Aorta (tissue), 5 donors: ENCODE measurements at regions not wholly inside any gene's neighbourhood (a gene's known extent, or its start where the extent isn't known, plus 50 kb on each side); places are given as distances from the start of the nearest gene placed in this dataset.
A peak's percentile ranks its signal among the peaks of the same experiment; 100 is the strongest.

Source experiments
- ATAC-seq: fragments of 200-7000 bp; cut with Tn5 transposase; one replicate; pipeline ENCODE4 v1.9.1; 2022; ENCODE audit warnings: moderate library complexity; ENCODE audit not compliant: low FRiP score
- DNase-seq, 2 donors: peaks; one replicate each; pipeline ENCODE4 v3.0.0-alpha.2; 2020
- H3K27ac ChIP-seq, 2 donors: one replicate each; pipeline ENCODE4 v1.5.1; 2013; ENCODE audit warnings: low read length in 2 of 2, mild to moderate bottlenecking in 2 of 2, moderate library complexity in 2 of 2, control low read depth in 1 of 2, inconsistent platforms in 1 of 2, low read depth in 1 of 2
- H3K27me3 ChIP-seq, 2 donors: one replicate each; pipeline ENCODE4 v1.6.1; 2013; ENCODE audit warnings: control low read depth in 1 of 2, low read length in 1 of 2, mild to moderate bottlenecking in 1 of 2, moderate library complexity in 1 of 2; ENCODE audit not compliant: insufficient read depth in 2 of 2, control insufficient read depth in 1 of 2
- H3K36me3 ChIP-seq, 2 donors: one replicate each; pipeline ENCODE4 v1.6.1; 2013; ENCODE audit warnings: control low read depth in 1 of 2, low read length in 1 of 2, mild to moderate bottlenecking in 1 of 2; ENCODE audit not compliant: insufficient read depth in 2 of 2, control insufficient read depth in 1 of 2
- H3K4me1 ChIP-seq, 2 donors: one replicate each; pipeline ENCODE4 v1.6.1; 2013; ENCODE audit warnings: low read length in 2 of 2, control low read depth in 1 of 2, mild to moderate bottlenecking in 1 of 2, moderate library complexity in 1 of 2; ENCODE audit not compliant: insufficient read depth in 2 of 2, control insufficient read depth in 1 of 2
- H3K4me3 ChIP-seq, 2 donors: one replicate each; pipeline ENCODE4 v1.5.1; 2013; ENCODE audit warnings: low read length in 2 of 2, control low read depth in 1 of 2, mild to moderate bottlenecking in 1 of 2
- H3K9me3 ChIP-seq: one replicate; pipeline ENCODE4 v1.6.1; 2013; ENCODE audit warnings: mild to moderate bottlenecking, low read length; ENCODE audit not compliant: control insufficient read depth
- WGBS, 2 donors: extraction: QIAGEN DNeasy Blood & Tissue Kit; methylation state at CpG; one replicate each; pipeline ENCODE4 v1.1.7; 2013; 5-methylcytosine and 5-hydroxymethylcytosine counted together
- intact Hi-C, 2 donors: fragments of 100-400 bp; cut with DNase I; formaldehyde crosslinking; loops; one replicate each; pipeline versions ENCODE4 v1.14.2 to v1.15.0; 2022
- donor health status: healthy with polysubstance abuse.
- donor health status: Bipolar disorder and iron deficiency.
- donor health status: DM: no; HTN: no; CAD: no.
- donor health status: DM: no; HTN: no; CAD: no.
- donor health status: DM: yes; HTN: yes; CAD: no.

DNA sequence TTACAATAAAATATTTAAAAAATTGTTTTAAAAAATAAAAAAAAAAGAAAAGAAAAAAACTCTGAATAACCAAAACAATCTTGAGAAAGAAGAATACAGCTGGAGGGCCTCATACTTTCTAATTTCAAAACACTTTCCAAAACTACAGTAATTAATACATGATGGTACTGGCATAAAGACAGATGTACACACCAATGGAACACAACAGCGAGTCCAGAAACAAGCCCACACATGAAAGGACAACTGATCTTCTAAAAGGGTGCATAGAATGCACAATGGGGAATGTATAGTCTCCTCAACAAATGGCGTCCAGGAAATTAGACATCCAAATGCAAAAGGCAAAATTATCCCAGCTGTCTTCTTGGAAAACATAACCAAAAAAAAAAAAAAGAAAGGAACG is 99.6 kb downstream of the LURAP1L start:
- 86 to 90% methylated on average over 3 of the region's 3 CpGs for WGBS, 2 donors
- no peaks in the 10 kb centered on the region for H3K9me3 ChIP-seq
- H3K27ac ChIP-seq: no peak overlapping the region
- H3K27me3 ChIP-seq: no peaks in the 10 kb centered on the region
- no peaks in the 10 kb centered on the region for H3K36me3 ChIP-seq
- no peak for ATAC-seq
- H3K4me1 ChIP-seq: no peaks in the 10 kb centered on the region
- H3K4me3 ChIP-seq: no peak overlapping the region
- intact Hi-C loops: no loop called here
- DNase-seq: no peak

DNA sequence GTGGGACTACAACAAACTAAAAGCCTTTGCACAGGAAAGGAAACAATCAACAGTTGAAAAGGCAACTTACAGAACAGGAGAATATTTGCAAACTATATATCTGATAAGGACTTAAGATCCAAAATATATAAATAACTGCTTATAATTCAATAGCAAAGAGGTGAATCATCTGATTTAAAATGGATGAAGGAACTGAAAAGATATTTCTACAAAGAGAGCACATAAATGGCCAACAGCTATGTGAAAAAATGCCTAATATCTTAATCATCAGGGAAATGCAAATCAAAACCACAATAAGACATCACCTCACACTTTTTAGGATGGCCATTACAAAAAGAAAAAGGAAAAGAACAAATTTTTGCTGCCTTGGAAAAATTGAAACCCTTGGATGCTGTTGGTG is 100.4 kb downstream of the LURAP1L start:
- intact Hi-C loops: no loop called here

DNA sequence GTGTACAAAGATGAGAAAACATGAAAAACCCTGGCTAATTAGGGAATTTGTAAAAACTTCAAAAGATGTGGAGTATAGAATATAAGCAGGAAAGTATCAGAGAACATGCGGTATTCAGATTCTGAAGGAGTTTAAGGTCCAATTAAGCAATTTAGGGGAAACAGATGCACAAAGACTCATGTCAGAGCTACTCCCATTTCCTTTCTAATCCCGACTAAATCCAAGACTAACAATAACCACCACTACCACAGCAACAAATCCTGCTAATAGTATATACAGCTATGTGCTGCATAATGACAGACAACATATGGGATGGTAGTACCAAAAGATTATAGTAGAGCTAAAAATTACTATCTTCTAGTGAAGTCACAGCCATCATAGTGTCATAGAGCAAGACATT is 102.1 kb downstream of the LURAP1L start:
- no peaks in the 10 kb centered on the region for H3K9me3 ChIP-seq
- 48% methylated on average over 2 of the region's 2 CpGs for WGBS, 2 donors
- H3K36me3 ChIP-seq: no peaks in the 10 kb centered on the region
- no peak for ATAC-seq
- H3K27me3 ChIP-seq: no peaks in the 10 kb centered on the region
- no peaks in the 10 kb centered on the region for H3K4me1 ChIP-seq
- no peak overlapping the region for H3K4me3 ChIP-seq
- DNase-seq: no peak
- intact Hi-C loops: no loop called here
- no peak overlapping the region for H3K27ac ChIP-seq

More for the DNA sequence above, 100.4 kb downstream of the LURAP1L start:
- Histone ChIP-seq H3K9me3 (no peaks in the 10 kb centered on the region), H3K36me3 (no peaks in the 10 kb centered on the region), H3K4me1 (no peaks in the 10 kb centered on the region), H3K27me3 (no peaks in the 10 kb centered on the region), H3K27ac (no peak overlapping the region), H3K4me3 (no peak overlapping the region)
- ATAC-seq (no peak), DNase-seq (no peak)

DNA sequence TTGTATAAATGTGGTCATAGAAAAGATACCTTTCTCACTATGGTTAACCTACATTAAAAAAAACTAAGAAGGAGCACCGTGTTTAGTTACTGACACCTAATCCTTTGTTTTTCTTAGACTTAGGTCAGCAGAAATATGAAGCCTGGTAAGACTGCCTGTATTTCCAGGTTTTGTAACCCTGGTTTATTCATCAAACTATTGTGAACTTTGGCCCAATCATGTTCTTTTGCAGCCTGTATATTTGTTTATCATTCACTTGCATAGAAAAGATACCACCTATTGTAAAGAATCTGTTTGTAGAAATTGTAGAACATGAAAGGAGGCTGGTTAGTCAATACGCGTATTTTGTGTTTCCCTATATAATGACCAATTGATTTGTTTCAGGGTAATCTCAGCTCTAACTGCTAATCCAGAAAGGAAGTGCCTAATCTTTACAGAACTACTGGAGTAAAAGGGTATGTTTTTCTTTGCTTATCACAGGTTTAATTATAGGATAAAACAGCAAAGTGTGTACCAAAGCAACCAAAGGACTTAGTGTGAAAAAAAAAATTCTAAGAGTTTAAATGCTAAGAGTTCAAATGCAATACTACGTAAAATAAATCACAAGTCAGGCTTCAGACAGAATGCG is 103.6 kb downstream of the LURAP1L start:
- DNase-seq (no peak), ATAC-seq (no peak)
- no peaks in the 10 kb centered on the region for H3K27me3 ChIP-seq
- intact Hi-C loops: no loop called here
- no peaks in the 10 kb centered on the region for H3K9me3 ChIP-seq
- 39% methylated on average over 5 of the region's 5 CpGs for WGBS, 2 donors
- H3K27ac ChIP-seq: no peak overlapping the region
- H3K4me3 ChIP-seq: no peak overlapping the region
- H3K4me1 ChIP-seq: no peaks in the 10 kb centered on the region
- H3K36me3 ChIP-seq: no peaks in the 10 kb centered on the region

DNA sequence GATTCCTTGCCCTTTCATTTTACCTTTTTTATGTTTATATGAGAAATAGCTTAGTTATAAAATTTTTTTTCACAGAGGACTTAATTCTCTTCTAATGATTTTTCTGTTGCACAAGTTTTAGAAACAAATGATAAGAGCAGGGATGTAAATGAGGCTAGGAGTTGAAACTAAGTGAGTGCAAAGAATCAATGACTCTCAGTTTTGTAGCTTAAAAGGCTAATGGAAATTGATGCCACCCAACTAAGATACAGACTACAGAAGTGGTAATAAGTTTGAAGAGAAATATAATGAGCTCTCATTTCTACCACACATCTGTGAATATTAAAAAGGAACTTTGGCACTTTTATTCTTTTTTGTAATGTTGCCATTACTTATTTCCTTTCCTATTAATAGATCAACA is 105.1 kb downstream of the LURAP1L start:
- intact Hi-C loops: loop anchor here (5.0 to 10.0 kb wide), 3 partner anchors 43 to 105 kb away; partner anchors contain the start of gene LURAP1L (in 1 of the 2)
- no peak overlapping the region for H3K27ac ChIP-seq
- H3K9me3 ChIP-seq: no peaks in the 10 kb centered on the region
- H3K4me3 ChIP-seq: no peak overlapping the region
- DNase-seq (no peak), ATAC-seq (no peak)
- H3K4me1 ChIP-seq: no peaks in the 10 kb centered on the region
- no peaks in the 10 kb centered on the region for H3K36me3 ChIP-seq
- no peaks in the 10 kb centered on the region for H3K27me3 ChIP-seq

DNA sequence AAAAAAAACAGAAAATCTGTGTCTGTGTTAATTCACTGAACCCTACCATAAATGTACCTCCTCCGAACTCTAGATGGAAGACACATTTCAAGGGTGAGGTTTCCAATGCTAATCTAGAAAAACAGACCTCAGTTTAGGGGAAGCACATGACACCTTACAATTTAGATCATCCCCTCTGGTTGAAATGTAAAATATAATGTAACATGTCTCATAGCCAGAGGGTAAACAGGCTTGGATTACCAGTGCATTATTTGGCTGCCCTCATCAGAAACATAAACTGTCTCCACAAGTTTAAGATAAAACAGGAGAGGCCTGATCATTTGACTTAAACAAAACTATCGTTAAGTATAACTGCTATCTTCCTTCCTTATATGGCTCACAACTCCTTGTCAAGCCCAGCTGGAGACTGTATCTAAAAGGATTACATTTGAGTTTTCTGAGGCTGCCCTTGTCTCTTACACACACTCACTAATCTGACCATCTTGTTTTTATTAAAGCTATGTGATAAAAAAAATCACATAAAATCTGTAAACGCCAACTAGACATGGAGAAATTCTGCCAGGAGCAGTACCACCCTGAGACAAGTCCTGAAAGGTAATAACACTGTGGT is 105.7 kb downstream of the LURAP1L start:
- Histone ChIP-seq H3K4me1 (no peaks in the 10 kb centered on the region), H3K9me3 (no peaks in the 10 kb centered on the region), H3K27ac (no peak overlapping the region), H3K27me3 (no peaks in the 10 kb centered on the region), H3K4me3 (no peak overlapping the region), H3K36me3 (no peaks in the 10 kb centered on the region)
- no peak for ATAC-seq
- intact Hi-C loops: loop anchor here (5.0 to 10.0 kb wide), 3 partner anchors 43 to 106 kb away; partner anchors contain the start of gene LURAP1L (in 1 of the 2)
- no peak for DNase-seq
- 63 to 74% methylated on average over 3 of the region's 3 CpGs for WGBS, 2 donors

DNA sequence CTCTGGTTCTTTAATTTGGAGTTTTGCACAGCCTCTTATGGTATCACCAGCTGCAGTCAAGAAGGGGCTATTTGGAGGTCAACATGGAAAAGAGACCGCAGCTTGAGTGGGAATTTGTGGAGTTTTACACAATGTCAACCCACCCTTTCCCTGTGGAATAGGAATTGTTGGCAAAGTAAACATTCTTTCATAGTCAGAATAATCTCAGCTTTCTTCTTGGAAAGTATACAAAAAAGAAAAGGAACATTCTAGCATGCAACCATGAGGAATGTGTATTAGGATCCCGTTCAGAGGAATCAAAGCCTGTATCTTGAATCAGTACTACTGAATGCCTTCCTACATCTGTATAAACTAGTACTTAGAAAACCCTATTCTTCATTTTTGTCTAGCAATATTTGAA is 107.6 kb downstream of the LURAP1L start:
- intact Hi-C loops: loop anchor here (2.0 to 10.0 kb wide), 4 partner anchors 45 to 108 kb away; partner anchors contain the start of gene LURAP1L (in 2 of the 2)
- no peaks in the 10 kb centered on the region for H3K4me1 ChIP-seq
- DNase-seq (no peak), ATAC-seq (peak; percentile 50)
- H3K27ac ChIP-seq: peak overlapping the region; percentile 30 to 84
- WGBS, 2 donors: 3 to 6% methylated on average over 2 of the region's 2 CpGs
- no peaks in the 10 kb centered on the region for H3K36me3 ChIP-seq
- no peaks in the 10 kb centered on the region for H3K27me3 ChIP-seq
- no peaks in the 10 kb centered on the region for H3K9me3 ChIP-seq
- no peak overlapping the region for H3K4me3 ChIP-seq

DNA sequence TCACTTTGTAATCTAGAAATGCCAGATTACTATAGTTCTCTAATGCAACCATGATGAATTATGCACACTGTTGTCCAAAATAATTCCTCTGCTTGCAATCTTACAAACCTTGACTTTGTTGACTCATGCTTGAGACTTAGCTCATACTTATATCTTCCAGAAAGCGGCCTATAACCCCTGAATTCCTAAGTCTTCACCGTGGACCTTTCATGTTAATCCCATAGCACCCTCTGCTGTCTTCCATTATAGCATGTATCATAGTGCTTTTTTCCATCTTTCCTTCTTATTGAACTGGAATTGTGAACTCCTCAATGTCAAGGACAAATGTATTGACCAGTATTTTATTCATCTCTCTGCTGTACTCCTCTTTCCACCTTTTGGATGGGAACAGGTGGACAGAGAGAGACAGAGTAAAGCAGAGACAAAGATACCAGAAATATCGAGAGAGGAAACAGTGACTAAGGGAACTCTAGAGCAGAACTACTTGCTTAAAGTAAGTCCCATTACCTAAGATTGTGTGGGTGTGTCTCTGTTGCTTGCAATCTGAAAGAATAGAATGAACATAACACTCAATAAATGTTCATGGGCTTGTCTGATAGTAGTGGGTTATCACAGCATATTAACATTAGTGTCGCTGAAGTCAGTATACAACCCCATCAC is 110.0 kb downstream of the LURAP1L start:
- Histone ChIP-seq H3K36me3 (no peaks in the 10 kb centered on the region), H3K27ac (no peak overlapping the region), H3K9me3 (no peaks in the 10 kb centered on the region), H3K4me1 (no peaks in the 10 kb centered on the region), H3K27me3 (no peaks in the 10 kb centered on the region), H3K4me3 (no peak overlapping the region)
- intact Hi-C loops: loop anchor here (1.0 to 10.0 kb wide), 5 partner anchors 37 to 166 kb away; partner anchors contain the start of gene LURAP1L (in 1 of the 2)
- DNase-seq: no peak
- peak; percentile 82 for ATAC-seq
- 45 to 49% methylated on average over 4 of the region's 4 CpGs for WGBS, 2 donors
